Liver (tissue), 3 donors: ENCODE measurements at regions not wholly inside any gene's neighbourhood (a gene's known extent, or its start where the extent isn't known, plus 50 kb on each side); places are given as distances from the start of the nearest gene placed in this dataset.

Experiments used
- FOXA1 ChIP-seq: IDR thresholded peaks from 2 replicates; pipeline ENCODE4 v1.6.1; 2016; ENCODE audit warnings: antibody characterized with exemption
- GABPA ChIP-seq, 2 donors: IDR thresholded peaks in 1 of 2; conservative IDR thresholded peaks in 1 of 2; 2 replicates each; pipeline ENCODE4 v1.6.1; 2016; ENCODE audit warnings: antibody characterized with exemption in 2 of 2, mild to moderate bottlenecking in 1 of 2, moderate library complexity in 1 of 2
- JUND ChIP-seq, 2 donors: IDR thresholded peaks; 2 replicates each; pipeline ENCODE4 v1.6.1; 2016; ENCODE audit warnings: antibody characterized with exemption in 2 of 2
- NR2F2 ChIP-seq: IDR thresholded peaks from 2 replicates; pipeline ENCODE4 v1.6.1; 2016; ENCODE audit warnings: antibody characterized with exemption
- RAD21 ChIP-seq, 2 donors: IDR thresholded peaks; 2 replicates each; pipeline ENCODE4 v1.6.1; 2016; ENCODE audit warnings: antibody characterized with exemption in 2 of 2, mild to moderate bottlenecking in 2 of 2
- RXRA ChIP-seq, 2 donors: IDR thresholded peaks; 2 replicates each; pipeline ENCODE4 v1.6.1; 2017 to 2018; ENCODE audit warnings: antibody characterized with exemption in 2 of 2, mild to moderate bottlenecking in 1 of 2
- SP1 ChIP-seq: IDR thresholded peaks from 2 replicates; pipeline ENCODE4 v1.6.1; 2018; ENCODE audit warnings: antibody characterized with exemption, mild to moderate bottlenecking
- YY1 ChIP-seq: IDR thresholded peaks from 2 replicates; pipeline ENCODE4 v1.6.1; 2016; ENCODE audit warnings: antibody characterized with exemption, mild to moderate bottlenecking
- TF ChIP-seq, protein P1 (sequence below): fragments of 150-350 bp; IDR thresholded peaks from 2 replicates; pipeline ENCODE4 v1.5.1; 2017; ENCODE audit warnings: improper control_type of control experiment, low read depth, low read length; ENCODE audit not compliant: missing input control
- TF ChIP-seq, protein P2 (sequence below): IDR thresholded peaks from 2 replicates; pipeline ENCODE4 v1.6.1; 2016; ENCODE audit warnings: antibody characterized with exemption
- TF ChIP-seq, protein P3 (sequence below): IDR thresholded peaks from 2 replicates; pipeline ENCODE4 v1.6.1; 2016; ENCODE audit warnings: antibody characterized with exemption, mild to moderate bottlenecking
- TF ChIP-seq, protein P4 (sequence below): IDR thresholded peaks from 2 replicates; pipeline ENCODE4 v1.6.1; 2016; ENCODE audit warnings: antibody characterized with exemption
- donor health status: healthy.
- donor health status: healthy.

DNA sequence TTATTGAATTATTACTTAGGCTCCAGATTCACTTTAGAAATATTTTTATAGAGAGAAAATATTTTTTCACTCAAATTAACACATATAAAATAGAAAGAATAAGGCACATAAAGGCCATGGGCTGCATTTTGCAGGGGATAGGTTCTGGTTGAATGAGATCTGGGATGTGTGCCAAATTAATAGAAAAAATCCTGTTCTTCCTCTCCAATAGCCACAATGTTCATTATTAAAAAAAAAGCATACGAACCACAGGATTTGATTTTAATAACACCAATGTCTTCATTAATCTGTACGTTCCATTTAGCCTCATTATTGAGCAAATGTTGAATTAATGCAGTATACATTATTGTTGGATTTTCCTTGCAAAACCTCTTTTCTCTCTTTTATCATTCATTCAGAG is 622.8 kb upstream of the AGTR1 start:
- TF ChIP-seq, protein P1, sequence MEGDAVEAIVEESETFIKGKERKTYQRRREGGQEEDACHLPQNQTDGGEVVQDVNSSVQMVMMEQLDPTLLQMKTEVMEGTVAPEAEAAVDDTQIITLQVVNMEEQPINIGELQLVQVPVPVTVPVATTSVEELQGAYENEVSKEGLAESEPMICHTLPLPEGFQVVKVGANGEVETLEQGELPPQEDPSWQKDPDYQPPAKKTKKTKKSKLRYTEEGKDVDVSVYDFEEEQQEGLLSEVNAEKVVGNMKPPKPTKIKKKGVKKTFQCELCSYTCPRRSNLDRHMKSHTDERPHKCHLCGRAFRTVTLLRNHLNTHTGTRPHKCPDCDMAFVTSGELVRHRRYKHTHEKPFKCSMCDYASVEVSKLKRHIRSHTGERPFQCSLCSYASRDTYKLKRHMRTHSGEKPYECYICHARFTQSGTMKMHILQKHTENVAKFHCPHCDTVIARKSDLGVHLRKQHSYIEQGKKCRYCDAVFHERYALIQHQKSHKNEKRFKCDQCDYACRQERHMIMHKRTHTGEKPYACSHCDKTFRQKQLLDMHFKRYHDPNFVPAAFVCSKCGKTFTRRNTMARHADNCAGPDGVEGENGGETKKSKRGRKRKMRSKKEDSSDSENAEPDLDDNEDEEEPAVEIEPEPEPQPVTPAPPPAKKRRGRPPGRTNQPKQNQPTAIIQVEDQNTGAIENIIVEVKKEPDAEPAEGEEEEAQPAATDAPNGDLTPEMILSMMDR: no peak
- TF ChIP-seq, protein P2, sequence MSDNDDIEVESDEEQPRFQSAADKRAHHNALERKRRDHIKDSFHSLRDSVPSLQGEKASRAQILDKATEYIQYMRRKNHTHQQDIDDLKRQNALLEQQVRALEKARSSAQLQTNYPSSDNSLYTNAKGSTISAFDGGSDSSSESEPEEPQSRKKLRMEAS: no peak
- TF ChIP-seq, protein P3, sequence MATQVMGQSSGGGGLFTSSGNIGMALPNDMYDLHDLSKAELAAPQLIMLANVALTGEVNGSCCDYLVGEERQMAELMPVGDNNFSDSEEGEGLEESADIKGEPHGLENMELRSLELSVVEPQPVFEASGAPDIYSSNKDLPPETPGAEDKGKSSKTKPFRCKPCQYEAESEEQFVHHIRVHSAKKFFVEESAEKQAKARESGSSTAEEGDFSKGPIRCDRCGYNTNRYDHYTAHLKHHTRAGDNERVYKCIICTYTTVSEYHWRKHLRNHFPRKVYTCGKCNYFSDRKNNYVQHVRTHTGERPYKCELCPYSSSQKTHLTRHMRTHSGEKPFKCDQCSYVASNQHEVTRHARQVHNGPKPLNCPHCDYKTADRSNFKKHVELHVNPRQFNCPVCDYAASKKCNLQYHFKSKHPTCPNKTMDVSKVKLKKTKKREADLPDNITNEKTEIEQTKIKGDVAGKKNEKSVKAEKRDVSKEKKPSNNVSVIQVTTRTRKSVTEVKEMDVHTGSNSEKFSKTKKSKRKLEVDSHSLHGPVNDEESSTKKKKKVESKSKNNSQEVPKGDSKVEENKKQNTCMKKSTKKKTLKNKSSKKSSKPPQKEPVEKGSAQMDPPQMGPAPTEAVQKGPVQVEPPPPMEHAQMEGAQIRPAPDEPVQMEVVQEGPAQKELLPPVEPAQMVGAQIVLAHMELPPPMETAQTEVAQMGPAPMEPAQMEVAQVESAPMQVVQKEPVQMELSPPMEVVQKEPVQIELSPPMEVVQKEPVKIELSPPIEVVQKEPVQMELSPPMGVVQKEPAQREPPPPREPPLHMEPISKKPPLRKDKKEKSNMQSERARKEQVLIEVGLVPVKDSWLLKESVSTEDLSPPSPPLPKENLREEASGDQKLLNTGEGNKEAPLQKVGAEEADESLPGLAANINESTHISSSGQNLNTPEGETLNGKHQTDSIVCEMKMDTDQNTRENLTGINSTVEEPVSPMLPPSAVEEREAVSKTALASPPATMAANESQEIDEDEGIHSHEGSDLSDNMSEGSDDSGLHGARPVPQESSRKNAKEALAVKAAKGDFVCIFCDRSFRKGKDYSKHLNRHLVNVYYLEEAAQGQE: no peak
- TF ChIP-seq SP1: no peak
- no peak for TF ChIP-seq JUND (IDR thresholded peaks at IDR 0.05)
- no peak for TF ChIP-seq YY1
- no peak for TF ChIP-seq GABPA (IDR thresholded peaks at IDR 0.05 in 1 of 2, conservative IDR thresholded peaks at IDR 0.05 in 1 of 2)
- TF ChIP-seq NR2F2: no peak
- no peak for TF ChIP-seq FOXA1
- TF ChIP-seq RXRA (IDR thresholded peaks at IDR 0.05): no peak
- no peak for TF ChIP-seq RAD21 (IDR thresholded peaks at IDR 0.05)
- TF ChIP-seq, protein P4, sequence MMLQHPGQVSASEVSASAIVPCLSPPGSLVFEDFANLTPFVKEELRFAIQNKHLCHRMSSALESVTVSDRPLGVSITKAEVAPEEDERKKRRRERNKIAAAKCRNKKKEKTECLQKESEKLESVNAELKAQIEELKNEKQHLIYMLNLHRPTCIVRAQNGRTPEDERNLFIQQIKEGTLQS: no peak
